CD14-positive monocyte (primary cell): ENCODE measurements at regions not wholly inside any gene's neighbourhood (a gene's known extent, or its start where the extent isn't known, plus 50 kb on each side); places are given as distances from the start of the nearest gene placed in this dataset.

Source experiments
- DNase-seq, 3 donors: peaks; one replicate each; pipeline ENCODE4 v3.0.0-alpha.2; 2011 to 2022
- H2AFZ ChIP-seq: 2 replicates; pipeline ENCODE4 v1.6.0; 2012; ENCODE audit warnings: mild to moderate bottlenecking, low read depth, low read length, inconsistent platforms; ENCODE audit not compliant: insufficient read depth, poor library complexity, severe bottlenecking
- H3K27ac ChIP-seq, 2 donors: 1 replicate in 1 of 2; 2 replicates in 1 of 2; pipeline ENCODE4 v1.5.1; 2012 to 2013; ENCODE audit warnings: low read length in 2 of 2, control low read depth in 1 of 2, inconsistent platforms in 1 of 2, low read depth in 1 of 2, mild to moderate bottlenecking in 1 of 2
- H3K27me3 ChIP-seq, 2 donors: one replicate each; pipeline versions ENCODE4 v1.6.0 to v1.6.1; 2011 to 2013; ENCODE audit warnings: low read length in 2 of 2; ENCODE audit not compliant: control insufficient read depth in 2 of 2, insufficient read depth in 2 of 2
- H3K36me3 ChIP-seq, 2 donors: replicated peaks in 1 of 2; 1 replicate in 1 of 2; 2 replicates in 1 of 2; pipeline versions ENCODE4 v1.5.1 to v1.6.1; 2012 to 2013; ENCODE audit warnings: low read length in 2 of 2, control low read depth in 1 of 2, inconsistent platforms in 1 of 2, mild to moderate bottlenecking in 1 of 2; ENCODE audit not compliant: insufficient read depth in 2 of 2, control insufficient read depth in 1 of 2
- H3K4me1 ChIP-seq, 2 donors: 1 replicate in 1 of 2; 2 replicates in 1 of 2; pipeline versions ENCODE4 v1.5.1 to v1.6.1; 2012 to 2013; ENCODE audit warnings: low read length in 2 of 2, control low read depth in 1 of 2, inconsistent platforms in 1 of 2, mild to moderate bottlenecking in 1 of 2, moderate library complexity in 1 of 2; ENCODE audit not compliant: insufficient read depth in 2 of 2, control insufficient read depth in 1 of 2
- H3K4me2 ChIP-seq: replicated peaks from 2 replicates; pipeline ENCODE3; 2012; ENCODE audit warnings: low read length, moderate library complexity, mild to moderate bottlenecking; ENCODE audit not compliant: poor library complexity, severe bottlenecking; ENCODE audit errors: extremely low read depth
- H3K4me3 ChIP-seq, 3 experiments: fragments of 200-600 bp in 1 of 3; sonication (generic) in 1 of 3; replicated peaks in 1 of 3; 1 replicate in 2 of 3; 2 replicates in 1 of 3; pipeline ENCODE4 v1.5.1; 2011 to 2013; ENCODE audit warnings: low read length in 3 of 3, mild to moderate bottlenecking in 3 of 3, control low read depth in 2 of 3, low read depth in 2 of 3, inconsistent platforms in 1 of 3, moderate library complexity in 1 of 3
- H3K79me2 ChIP-seq: 2 replicates; pipeline ENCODE4 v1.6.0; 2012; ENCODE audit warnings: mild to moderate bottlenecking, control low read depth, inconsistent platforms, low read length, moderate library complexity; ENCODE audit not compliant: insufficient read depth
- H3K9ac ChIP-seq: 2 replicates; pipeline ENCODE4 v1.6.0; 2017; ENCODE audit warnings: low read length, mild to moderate bottlenecking; ENCODE audit not compliant: insufficient read depth, poor library complexity, severe bottlenecking
- H3K9me3 ChIP-seq, 2 donors: replicated peaks in 1 of 2; 1 replicate in 1 of 2; 2 replicates in 1 of 2; pipeline versions ENCODE4 v1.5.1 to v1.6.1; 2012 to 2013; ENCODE audit warnings: low read length in 2 of 2, control low read depth in 1 of 2; ENCODE audit not compliant: control insufficient read depth in 1 of 2, insufficient read depth in 1 of 2
- H4K20me1 ChIP-seq: 2 replicates; pipeline ENCODE4 v1.6.0; 2012; ENCODE audit warnings: mild to moderate bottlenecking, low read length, control low read depth, moderate library complexity; ENCODE audit not compliant: insufficient read depth
- H3K27ac Mint-ChIP-seq, 7 donors: one replicate each; pipeline ENCODE4 v1.8.0; 2020; ENCODE audit warnings: mild to moderate bottlenecking in 7 of 7, mixed read lengths in 7 of 7, moderate library complexity in 6 of 7, inconsistent platforms in 2 of 7
- H3K27me3 Mint-ChIP-seq, 3 donors: one replicate each; pipeline ENCODE4 v1.8.0; 2021 to 2022; ENCODE audit warnings: low read depth in 3 of 3, mild to moderate bottlenecking in 3 of 3, mixed read lengths in 3 of 3, moderate library complexity in 3 of 3, inconsistent platforms in 1 of 3
- H3K36me3 Mint-ChIP-seq, 2 donors: one replicate each; pipeline ENCODE4 v1.8.0; 2020; ENCODE audit warnings: mixed read lengths in 2 of 2, inconsistent platforms in 1 of 2, mild to moderate bottlenecking in 1 of 2
- H3K4me1 Mint-ChIP-seq: one replicate; pipeline ENCODE4 v1.8.0; 2020; ENCODE audit warnings: mild to moderate bottlenecking, mixed read lengths
- H3K4me3 Mint-ChIP-seq, 2 donors: one replicate each; pipeline ENCODE4 v1.8.0; 2020; ENCODE audit warnings: mild to moderate bottlenecking in 2 of 2, mixed read lengths in 2 of 2, moderate library complexity in 1 of 2
- H3K9me3 Mint-ChIP-seq, 7 donors: one replicate each; pipeline ENCODE4 v1.8.0; 2020 to 2022; ENCODE audit warnings: mixed read lengths in 7 of 7, mild to moderate bottlenecking in 6 of 7, moderate library complexity in 6 of 7, inconsistent platforms in 2 of 7
- WGBS: methylation state at CpG from one replicate; pipeline ENCODE4 v1.1.5; 2013; ENCODE audit warnings: missing lambda C conversion rate; ENCODE audit not compliant: insufficient coverage; 5-methylcytosine and 5-hydroxymethylcytosine counted together
- intact Hi-C, 2 donors: fragments of 100-400 bp; cut with micrococcal nuclease; formaldehyde crosslinking; loops; one replicate each; pipeline versions ENCODE4 v1.15.0 to v1.15.1; 2023
- TF ChIP-seq, protein P1 (sequence below): fragments of 200-600 bp; IDR thresholded peaks from one replicate; pipeline ENCODE4 v1.8.0; 2022; ENCODE audit warnings: antibody characterized with exemption, mild to moderate bottlenecking

DNA sequence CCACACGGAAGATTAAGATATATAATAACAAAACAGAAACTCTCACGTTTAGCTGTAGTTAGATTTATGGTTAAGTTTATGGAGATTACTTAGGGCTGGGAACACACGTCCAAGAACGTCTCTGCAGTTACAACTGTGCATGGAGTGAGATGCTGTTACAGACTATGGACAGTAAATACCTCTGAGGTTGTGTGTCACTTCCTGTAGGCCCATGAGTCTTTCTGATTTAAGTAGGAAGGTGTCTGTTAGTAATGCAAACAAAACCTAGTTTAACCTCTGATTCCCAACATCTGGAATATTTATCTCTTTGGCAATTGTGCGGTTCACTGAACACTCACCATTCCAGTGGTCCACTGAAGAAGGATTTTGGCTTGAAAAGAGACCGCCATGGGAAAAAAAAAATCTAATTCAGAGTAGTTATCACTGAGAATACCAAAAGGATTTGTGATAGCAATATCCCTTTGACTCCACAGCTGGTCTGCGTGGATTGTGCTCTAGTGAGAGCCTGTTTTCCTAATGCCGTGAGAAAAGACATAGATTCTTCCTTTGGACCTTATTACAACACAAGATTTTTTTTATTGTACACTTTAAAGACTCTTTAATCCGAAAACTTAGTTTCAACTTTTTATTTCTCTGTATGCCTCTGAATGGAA lies 478.2 kb upstream of the CITED2 start:
- Mint-ChIP-seq H3K9me3 (peaks cover 0 to 7% (median 4%) of the 10 kb centered on the region in 7 donors), H3K4me1 (peaks cover 12% of the 10 kb centered on the region), H3K4me3 (no peak overlapping the region), H3K36me3 (peaks cover 0 to 2% of the 10 kb centered on the region in 2 donors), H3K27me3 (peaks cover 0 to 2% (median 0%) of the 10 kb centered on the region in 3 donors), H3K27ac (no peak overlapping the region)
- 97% methylated on average over 3 of the region's 9 CpGs for WGBS
- no peaks in the 10 kb centered on the region for H4K20me1 ChIP-seq
- no peak overlapping the region for H3K9ac ChIP-seq
- no peaks in the 10 kb centered on the region for H3K9me3 ChIP-seq
- no peaks in the 10 kb centered on the region for H3K27me3 ChIP-seq
- no peak for DNase-seq
- no peak overlapping the region for H3K4me2 ChIP-seq
- H3K36me3 ChIP-seq = no peaks in the 10 kb centered on the region
- no peak overlapping the region for H3K4me3 ChIP-seq
- H3K79me2 ChIP-seq = no peaks in the 10 kb centered on the region
- TF ChIP-seq, protein P1, sequence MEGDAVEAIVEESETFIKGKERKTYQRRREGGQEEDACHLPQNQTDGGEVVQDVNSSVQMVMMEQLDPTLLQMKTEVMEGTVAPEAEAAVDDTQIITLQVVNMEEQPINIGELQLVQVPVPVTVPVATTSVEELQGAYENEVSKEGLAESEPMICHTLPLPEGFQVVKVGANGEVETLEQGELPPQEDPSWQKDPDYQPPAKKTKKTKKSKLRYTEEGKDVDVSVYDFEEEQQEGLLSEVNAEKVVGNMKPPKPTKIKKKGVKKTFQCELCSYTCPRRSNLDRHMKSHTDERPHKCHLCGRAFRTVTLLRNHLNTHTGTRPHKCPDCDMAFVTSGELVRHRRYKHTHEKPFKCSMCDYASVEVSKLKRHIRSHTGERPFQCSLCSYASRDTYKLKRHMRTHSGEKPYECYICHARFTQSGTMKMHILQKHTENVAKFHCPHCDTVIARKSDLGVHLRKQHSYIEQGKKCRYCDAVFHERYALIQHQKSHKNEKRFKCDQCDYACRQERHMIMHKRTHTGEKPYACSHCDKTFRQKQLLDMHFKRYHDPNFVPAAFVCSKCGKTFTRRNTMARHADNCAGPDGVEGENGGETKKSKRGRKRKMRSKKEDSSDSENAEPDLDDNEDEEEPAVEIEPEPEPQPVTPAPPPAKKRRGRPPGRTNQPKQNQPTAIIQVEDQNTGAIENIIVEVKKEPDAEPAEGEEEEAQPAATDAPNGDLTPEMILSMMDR = no peak
- intact Hi-C loops = no loop called here
- H3K4me1 ChIP-seq = peaks cover 0 to 10% of the 10 kb centered on the region in 2 donors
- H3K27ac ChIP-seq = no peak overlapping the region
- H2AFZ ChIP-seq = no peak overlapping the region

DNA sequence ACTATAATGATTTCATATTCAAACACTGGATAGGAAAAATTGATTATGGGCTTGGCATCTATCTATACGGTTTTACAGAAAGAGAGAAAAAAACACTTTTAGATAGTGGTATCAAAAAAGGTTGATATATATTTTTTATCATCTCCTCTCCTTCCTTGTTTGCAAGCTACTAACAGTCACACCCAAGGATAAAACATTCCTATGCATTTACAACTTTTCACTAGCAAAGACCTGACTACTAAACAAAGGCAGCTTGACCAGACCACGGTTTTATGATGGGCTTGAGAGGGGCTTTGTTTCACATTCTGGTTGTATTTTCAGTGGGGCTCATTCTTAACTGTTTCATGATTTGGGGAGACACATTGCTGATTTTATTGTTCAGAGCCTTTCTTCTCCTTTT lies 477.6 kb upstream of the CITED2 start:
- no CpG with 5 or more reads among the region's 2 CpGs for WGBS
- TF ChIP-seq, protein P1 = no peak
- intact Hi-C loops = no loop called here
- H3K27ac ChIP-seq = no peak overlapping the region
- peaks cover 17% of the 10 kb centered on the region for H3K4me1 Mint-ChIP-seq
- no peak overlapping the region for H2AFZ ChIP-seq
- H3K9me3 Mint-ChIP-seq = peaks cover 0 to 7% (median 4%) of the 10 kb centered on the region in 7 donors
- H3K4me1 ChIP-seq = peaks cover 5 to 15% of the 10 kb centered on the region in 2 donors
- H3K36me3 Mint-ChIP-seq = peaks cover 0 to 2% of the 10 kb centered on the region in 2 donors
- H3K4me3 ChIP-seq = no peak overlapping the region
- H3K79me2 ChIP-seq = no peaks in the 10 kb centered on the region
- H3K9me3 ChIP-seq = no peaks in the 10 kb centered on the region
- no peak overlapping the region for H3K27ac Mint-ChIP-seq
- no peak overlapping the region for H3K4me2 ChIP-seq
- no peak overlapping the region for H3K4me3 Mint-ChIP-seq
- no peak for DNase-seq
- H3K27me3 Mint-ChIP-seq = peaks cover 0 to 2% (median 0%) of the 10 kb centered on the region in 3 donors
- H3K36me3 ChIP-seq = no peaks in the 10 kb centered on the region
- no peaks in the 10 kb centered on the region for H3K27me3 ChIP-seq
- H4K20me1 ChIP-seq = no peaks in the 10 kb centered on the region
- no peak overlapping the region for H3K9ac ChIP-seq
